Trophoblast cell (in vitro differentiated cells and primary cell): ENCODE measurements at regions not wholly inside any gene's neighbourhood (a gene's known extent, or its start where the extent isn't known, plus 50 kb on each side); places are given as distances from the start of the nearest gene placed in this dataset.
"Not testable (repeated sequence)": the region's sequence is repeated elsewhere in the genome, so short reads cannot be mapped to it uniquely, and the experiment has no call there.

Experiments used
- DNase-seq, 2 donors: peaks; one replicate each; pipeline ENCODE4 v3.0.0-alpha.2; 2016
- H2AFZ ChIP-seq: 2 replicates; pipeline ENCODE4 v1.6.1; 2013; ENCODE audit warnings: low read length, moderate library complexity, mild to moderate bottlenecking; ENCODE audit not compliant: insufficient read depth, poor library complexity
- H2AK5ac ChIP-seq: 2 replicates; pipeline ENCODE4 v1.6.1; 2013; ENCODE audit warnings: mild to moderate bottlenecking, low read length
- H2BK120ac ChIP-seq: 2 replicates; pipeline ENCODE4 v1.6.1; 2013; ENCODE audit warnings: low read length, mild to moderate bottlenecking, moderate library complexity; ENCODE audit not compliant: insufficient read depth, poor library complexity
- H2BK12ac ChIP-seq: 2 replicates; pipeline ENCODE4 v1.6.1; 2013; ENCODE audit warnings: mild to moderate bottlenecking, low read length, moderate library complexity
- H2BK5ac ChIP-seq: 2 replicates; pipeline ENCODE4 v1.6.1; 2013; ENCODE audit warnings: low read length, low read depth, moderate library complexity, mild to moderate bottlenecking; ENCODE audit not compliant: poor library complexity
- H3K14ac ChIP-seq: 2 replicates; pipeline ENCODE4 v1.6.1; 2013; ENCODE audit warnings: mild to moderate bottlenecking, low read length
- H3K18ac ChIP-seq: 2 replicates; pipeline ENCODE4 v1.6.1; 2013; ENCODE audit warnings: mild to moderate bottlenecking, low read length
- H3K23ac ChIP-seq: 2 replicates; pipeline ENCODE4 v1.6.1; 2013; ENCODE audit warnings: low read length
- H3K27ac ChIP-seq: 2 replicates; pipeline ENCODE4 v1.5.1; 2013; ENCODE audit warnings: low read depth, mild to moderate bottlenecking, inconsistent platforms, low read length, moderate library complexity
- H3K27me3 ChIP-seq: 2 replicates; pipeline ENCODE4 v1.6.1; 2013; ENCODE audit warnings: inconsistent platforms, mild to moderate bottlenecking, low read length, moderate library complexity; ENCODE audit not compliant: insufficient read depth
- H3K36me3 ChIP-seq, 2 experiments: 1 replicate in 1 of 2; 2 replicates in 1 of 2; pipeline ENCODE4 v1.6.1; 2013; ENCODE audit warnings: low read length in 2 of 2, mild to moderate bottlenecking in 2 of 2, moderate library complexity in 1 of 2; ENCODE audit not compliant: insufficient read depth in 2 of 2, control insufficient read depth in 1 of 2
- H3K4ac ChIP-seq: 2 replicates; pipeline ENCODE4 v1.6.1; 2013; ENCODE audit warnings: low read depth, mild to moderate bottlenecking, low read length, moderate library complexity
- H3K4me1 ChIP-seq, 2 experiments: 1 replicate in 1 of 2; 2 replicates in 1 of 2; pipeline ENCODE4 v1.6.1; 2013; ENCODE audit warnings: low read length in 2 of 2, mild to moderate bottlenecking in 2 of 2, moderate library complexity in 1 of 2; ENCODE audit not compliant: insufficient read depth in 2 of 2, control insufficient read depth in 1 of 2
- H3K4me2 ChIP-seq: 2 replicates; pipeline ENCODE4 v1.6.1; 2013; ENCODE audit warnings: inconsistent platforms, mild to moderate bottlenecking, low read length, moderate library complexity
- H3K4me3 ChIP-seq: 2 replicates; pipeline ENCODE4 v1.5.1; 2013; ENCODE audit warnings: mild to moderate bottlenecking, low read depth, low read length, inconsistent platforms
- H3K79me1 ChIP-seq: one replicate; pipeline ENCODE4 v1.6.1; 2013; ENCODE audit warnings: low read length
- H3K79me2 ChIP-seq: 2 replicates; pipeline ENCODE4 v1.6.1; 2013; ENCODE audit warnings: low read length, mild to moderate bottlenecking; ENCODE audit not compliant: control insufficient read depth, insufficient read depth, poor library complexity
- H3K9ac ChIP-seq: 2 replicates; pipeline ENCODE4 v1.6.1; 2013; ENCODE audit warnings: mild to moderate bottlenecking, low read length
- H3K9me3 ChIP-seq: 2 replicates; pipeline ENCODE4 v1.6.1; 2013; ENCODE audit warnings: low read depth, mild to moderate bottlenecking, control low read depth, inconsistent platforms, low read length; ENCODE audit not compliant: insufficient read depth
- H4K12ac ChIP-seq: 2 replicates; pipeline ENCODE4 v1.6.1; 2013; ENCODE audit warnings: low read depth, mild to moderate bottlenecking, low read length, moderate library complexity
- H4K8ac ChIP-seq: 2 replicates; pipeline ENCODE4 v1.6.1; 2013; ENCODE audit warnings: low read depth, mild to moderate bottlenecking, low read length, moderate library complexity
- H4K91ac ChIP-seq: one replicate; pipeline ENCODE4 v1.6.1; 2013; ENCODE audit warnings: low read depth, mild to moderate bottlenecking, low read length, moderate library complexity
- WGBS: extraction: QIAGEN DNeasy Blood & Tissue Kit; methylation state at CpG from one replicate; pipeline ENCODE4 v1.1.7; 2013; ENCODE audit warnings: missing lambda C conversion rate; ENCODE audit not compliant: insufficient read length, insufficient coverage; ENCODE audit errors: extremely low coverage; 5-methylcytosine and 5-hydroxymethylcytosine counted together

GRCh38 chrX:1016281-1016680, 196.2 kb downstream of the CRLF2 start:
- H3K4me1 ChIP-seq, H2AFZ ChIP-seq, H2BK120ac ChIP-seq: not testable (repeated sequence)

GRCh38 chrX:1012678-1013300, 199.7 kb downstream of the CRLF2 start:
- no peak overlapping the region for H3K27ac ChIP-seq
- H4K91ac ChIP-seq, result no peak overlapping the region
- no peak overlapping the region for H2AFZ ChIP-seq
- no CpG with 5 or more reads among the region's 16 CpGs for WGBS
- no peak overlapping the region for H2BK5ac ChIP-seq
- no peaks in the 10 kb centered on the region for H3K79me2 ChIP-seq
- no peak overlapping the region for H3K4me2 ChIP-seq
- H2BK12ac ChIP-seq, result no peak overlapping the region
- no peaks in the 10 kb centered on the region for H3K27me3 ChIP-seq
- DNase-seq, result no peak
- H3K9me3 ChIP-seq, result no peaks in the 10 kb centered on the region
- H3K4me3 ChIP-seq, result no peak overlapping the region
- H2AK5ac ChIP-seq, result no peak overlapping the region
- no peak overlapping the region for H4K12ac ChIP-seq
- no peaks in the 10 kb centered on the region for H3K79me1 ChIP-seq
- no peaks in the 10 kb centered on the region for H3K4me1 ChIP-seq
- no peak overlapping the region for H3K23ac ChIP-seq
- H3K14ac ChIP-seq, result no peak overlapping the region
- no peak overlapping the region for H4K8ac ChIP-seq
- no peak overlapping the region for H2BK120ac ChIP-seq
- no peaks in the 10 kb centered on the region for H3K36me3 ChIP-seq
- H3K4ac ChIP-seq, result no peak overlapping the region
- H3K9ac ChIP-seq, result no peak overlapping the region
- no peak overlapping the region for H3K18ac ChIP-seq

More at GRCh38 chrX:1016281-1016680, 196.2 kb downstream of the CRLF2 start:
- not testable (repeated sequence) for H3K18ac ChIP-seq, DNase-seq, H3K27me3 ChIP-seq, H4K91ac ChIP-seq, H3K4me3 ChIP-seq, H3K79me1 ChIP-seq, H3K4ac ChIP-seq, H3K36me3 ChIP-seq, H4K8ac ChIP-seq, H3K79me2 ChIP-seq, H3K23ac ChIP-seq, H4K12ac ChIP-seq, H3K9me3 ChIP-seq, H3K4me2 ChIP-seq, H3K9ac ChIP-seq, H2AK5ac ChIP-seq, H3K27ac ChIP-seq, H2BK5ac ChIP-seq, H2BK12ac ChIP-seq, H3K14ac ChIP-seq
- WGBS, result no CpG with 5 or more reads among the region's 11 CpGs

- H3K79me1 ChIP-seq, result no peaks in the 10 kb centered on the region
- no peaks in the 10 kb centered on the region for H3K4me1 ChIP-seq
- no peak overlapping the region for H3K4me2 ChIP-seq
- H3K9me3 ChIP-seq, result no peaks in the 10 kb centered on the region
- no peaks in the 10 kb centered on the region for H3K79me2 ChIP-seq
- H3K23ac ChIP-seq, result no peak overlapping the region
- no peak overlapping the region for H2BK5ac ChIP-seq
- no peak for DNase-seq
- no peak overlapping the region for H4K91ac ChIP-seq
- no peak overlapping the region for H2BK12ac ChIP-seq
- WGBS, result no CpG with 5 or more reads among the region's 12 CpGs
- H3K9ac ChIP-seq, result no peak overlapping the region
- H4K12ac ChIP-seq, result no peak overlapping the region
- H3K4me3 ChIP-seq, result no peak overlapping the region
- H3K18ac ChIP-seq, result no peak overlapping the region
- H3K36me3 ChIP-seq, result no peaks in the 10 kb centered on the region
- H4K8ac ChIP-seq, result no peak overlapping the region
- no peak overlapping the region for H3K4ac ChIP-seq
- H2AFZ ChIP-seq, result no peak overlapping the region
- H3K14ac ChIP-seq, result no peak overlapping the region
- H3K27ac ChIP-seq, result no peak overlapping the region
- H2AK5ac ChIP-seq, result no peak overlapping the region
- no peak overlapping the region for H2BK120ac ChIP-seq
- no peaks in the 10 kb centered on the region for H3K27me3 ChIP-seq
Measured at GRCh38 chrX:1011691-1012283, 200.7 kb downstream of the CRLF2 start.

GRCh38 chrX:1009771-1010170, 202.7 kb downstream of the CRLF2 start:
- Histone ChIP-seq H2BK5ac (no peak overlapping the region), H2BK120ac (no peak overlapping the region), H3K27me3 (no peaks in the 10 kb centered on the region), H3K18ac (no peak overlapping the region), H3K4me3 (peak overlapping the region; percentile 7), H3K14ac (no peak overlapping the region), H3K79me2 (no peaks in the 10 kb centered on the region), H3K79me1 (no peaks in the 10 kb centered on the region), H2BK12ac (no peak overlapping the region), H4K8ac (no peak overlapping the region), H4K12ac (no peak overlapping the region), H3K4ac (no peak overlapping the region), H2AFZ (no peak overlapping the region), H4K91ac (no peak overlapping the region), H3K9ac (no peak overlapping the region), H3K4me1 (no peaks in the 10 kb centered on the region), H3K9me3 (peaks cover 2% of the 10 kb centered on the region), H3K23ac (no peak overlapping the region), H3K27ac (no peak overlapping the region), H3K4me2 (no peak overlapping the region), H3K36me3 (no peaks in the 10 kb centered on the region), H2AK5ac (no peak overlapping the region)
- no peak for DNase-seq
- no CpG with 5 or more reads among the region's 15 CpGs for WGBS
